HG03066 (cell line): ENCODE measurements at regions not wholly inside any gene's neighbourhood (a gene's known extent, or its start where the extent isn't known, plus 50 kb on each side); places are given as distances from the start of the nearest gene placed in this dataset.
"Not testable (repeated sequence)": the region's sequence is repeated elsewhere in the genome, so short reads cannot be mapped to it uniquely, and the experiment has no call there.

Source experiments
- ATAC-seq: cut with Tn5 transposase; IDR thresholded peaks from one replicate; pipeline ENCODE4 v1.9.1; 2021; ENCODE audit warnings: low read depth; ENCODE audit not compliant: unreplicated experiment

DNA sequence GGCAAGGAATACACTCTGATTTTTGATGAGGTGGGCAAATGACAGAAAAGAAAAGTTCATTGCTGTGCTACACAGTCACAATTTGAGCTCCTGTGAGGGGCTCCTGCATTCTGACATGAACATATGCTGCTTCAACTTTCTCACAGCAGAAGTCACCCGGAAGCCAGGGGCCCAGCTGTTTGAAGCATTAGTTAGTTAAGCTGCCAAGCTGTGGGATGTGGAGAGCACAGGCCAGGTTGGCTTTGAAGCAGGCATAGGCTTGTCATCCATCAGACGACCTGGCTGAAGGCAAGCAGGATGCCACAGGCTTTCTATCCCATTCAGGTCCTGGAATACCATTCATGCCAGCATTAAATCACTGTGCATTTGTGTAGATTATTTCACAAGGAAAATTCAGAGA is 63.1 kb downstream of the MTNR1B start:
- no peak for ATAC-seq

DNA sequence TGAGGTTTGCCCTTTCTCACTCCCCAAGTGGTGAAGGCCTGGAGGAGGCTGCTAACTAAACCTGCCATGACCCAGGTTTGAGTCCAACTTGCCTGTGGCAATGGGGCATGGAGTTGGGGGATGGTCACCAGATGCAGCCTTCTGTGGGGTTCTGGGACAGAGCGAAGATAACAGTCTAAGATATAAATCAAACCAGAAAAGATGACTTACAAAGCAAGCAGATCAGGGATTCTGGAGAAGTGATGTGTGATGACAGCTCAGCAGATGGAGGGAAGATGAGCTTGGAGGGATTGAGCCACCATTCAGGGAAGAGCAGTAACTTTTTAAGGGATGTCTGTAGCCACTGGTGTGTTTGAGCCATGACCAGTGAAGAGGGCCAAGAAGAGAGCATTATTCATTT is 63.6 kb downstream of the MTNR1B start:
- ATAC-seq, result no peak

DNA sequence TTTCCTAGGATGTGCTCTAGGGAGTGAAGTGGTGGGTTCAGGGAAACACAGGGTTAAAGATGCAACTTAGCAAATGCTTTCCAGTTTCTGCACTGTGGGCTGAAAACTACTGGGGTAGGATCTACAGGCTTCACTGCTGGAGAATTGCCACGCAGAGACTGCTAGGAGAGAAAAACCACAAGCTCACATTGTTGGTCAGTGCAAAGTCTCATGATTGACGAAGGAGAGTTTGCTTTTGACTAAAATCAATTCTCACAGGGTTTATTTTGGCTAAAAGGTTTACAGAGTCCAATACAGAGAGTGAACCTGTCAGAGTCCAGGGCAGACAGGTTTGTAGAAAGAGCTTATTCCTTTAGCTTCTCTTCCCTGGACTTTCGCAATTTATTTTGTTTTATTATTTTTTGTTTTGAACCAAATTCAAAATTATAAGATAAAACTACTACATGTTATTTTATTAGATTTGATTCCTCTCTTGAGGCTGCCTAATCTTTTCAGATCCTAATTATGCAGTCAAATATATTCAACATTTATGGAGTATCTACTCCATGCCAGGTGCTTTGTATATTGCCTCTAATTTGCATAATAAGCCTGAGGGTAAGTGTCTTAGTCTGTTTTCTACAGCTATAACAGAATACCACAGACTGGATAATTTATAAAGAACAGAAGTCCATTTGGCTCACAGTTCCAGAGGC is 64.7 kb downstream of the MTNR1B start:
- no peak for ATAC-seq

DNA sequence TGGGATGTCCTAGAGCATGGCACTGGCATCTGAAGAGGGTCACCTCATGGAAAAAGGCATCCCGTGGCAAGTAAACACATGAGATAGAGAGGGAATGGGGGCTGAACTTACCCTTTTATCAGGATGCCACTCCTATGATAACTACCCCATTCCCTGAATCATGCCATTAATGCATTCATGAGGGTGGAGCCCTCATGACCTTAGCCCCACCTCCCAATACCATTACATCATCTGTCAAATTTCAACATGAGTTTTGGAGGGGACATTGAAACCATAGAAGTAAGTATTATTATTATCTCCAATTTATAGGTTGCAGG is 65.2 kb downstream of the MTNR1B start:
- no peak for ATAC-seq

DNA sequence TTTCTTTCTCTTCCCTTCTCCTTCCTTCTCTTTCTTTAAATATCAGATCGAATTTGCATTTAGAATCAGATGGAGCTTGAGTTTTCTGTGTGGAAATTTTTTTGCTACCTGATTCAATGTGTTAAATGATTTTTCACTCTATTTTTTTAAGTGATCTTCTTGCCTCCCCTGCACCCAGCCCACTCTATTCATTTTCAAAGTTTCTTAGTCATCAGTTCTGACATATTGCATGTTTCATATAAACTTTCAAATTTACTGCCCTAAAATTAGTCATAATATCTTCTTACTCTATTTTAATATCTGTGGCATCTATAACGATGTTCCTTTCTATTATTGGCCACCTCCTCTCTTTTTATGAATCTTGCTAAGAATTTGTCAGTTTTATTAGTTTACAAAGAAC is 69.1 kb downstream of the MTNR1B start:
- ATAC-seq, result no peak

DNA sequence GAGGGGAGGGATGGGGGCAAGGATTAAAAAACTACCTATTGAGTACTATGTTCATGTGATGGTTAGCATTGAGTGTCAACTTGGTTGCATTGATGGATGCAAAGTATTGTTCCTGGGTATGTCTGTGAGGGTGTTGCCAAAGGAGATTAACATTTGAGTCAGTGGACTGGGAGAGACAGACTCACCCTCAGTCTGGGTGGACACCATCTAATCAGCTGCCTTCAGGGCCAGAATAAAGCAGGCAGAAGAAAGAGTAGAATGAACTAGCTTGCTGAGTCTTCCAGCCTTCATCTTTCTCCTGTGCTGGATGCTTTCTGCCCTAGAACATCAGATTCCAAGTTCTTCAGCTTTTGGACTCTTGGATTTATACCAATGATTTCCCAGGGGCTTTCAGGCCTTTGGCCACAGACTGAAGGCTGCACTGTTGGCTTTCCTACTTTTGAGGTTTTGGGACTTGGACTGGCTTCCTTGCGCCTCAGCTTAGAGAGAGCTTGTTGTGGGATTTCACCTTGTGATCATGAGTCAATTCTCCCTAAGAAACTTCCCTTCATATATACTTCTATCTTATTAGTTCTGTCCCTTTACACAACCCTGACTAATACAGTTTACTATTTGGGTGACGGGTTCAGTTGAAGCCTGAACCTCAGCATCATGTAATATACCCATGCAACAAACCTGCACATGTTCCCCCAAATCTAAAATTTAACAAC is 70.2 kb downstream of the MTNR1B start:
- ATAC-seq, result no peak

DNA sequence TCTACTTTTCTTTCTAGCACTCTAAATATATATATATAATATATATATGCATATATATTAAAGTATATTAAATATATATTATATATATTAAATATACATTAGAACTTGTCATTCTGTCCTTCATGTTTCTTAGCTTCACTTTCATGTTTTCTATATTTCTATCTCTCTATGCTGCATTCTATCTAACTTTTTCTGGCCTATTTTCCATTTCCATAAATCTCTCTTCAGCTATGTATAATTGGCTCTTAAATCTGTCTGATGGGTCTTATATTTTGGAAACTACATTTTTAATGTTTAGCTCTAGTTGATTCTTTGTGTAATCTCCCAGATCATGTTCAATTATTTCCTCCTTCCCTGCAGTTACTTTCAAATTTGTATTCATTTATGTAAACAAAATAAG is 72.2 kb downstream of the MTNR1B start:
- no peak for ATAC-seq

DNA sequence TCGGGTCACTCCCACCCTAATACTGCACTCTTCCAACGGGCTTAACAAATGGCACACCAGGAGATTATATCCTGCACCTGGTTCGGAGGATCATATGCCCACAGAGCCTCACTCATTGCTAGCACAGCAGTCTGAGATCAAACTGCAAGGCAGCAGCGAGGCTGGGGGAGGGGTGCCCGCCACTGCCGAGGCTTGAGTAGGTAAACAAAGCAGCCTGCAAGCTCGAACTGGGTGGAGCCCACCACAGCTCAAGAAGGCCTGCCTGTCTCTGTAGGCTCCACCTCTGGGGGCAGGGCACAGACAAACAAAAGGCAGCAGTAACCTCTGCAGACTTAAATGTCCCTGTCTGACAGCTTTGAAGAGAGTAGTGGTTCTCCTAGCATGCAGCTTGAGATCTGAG is 73.7 kb downstream of the MTNR1B start:
- not testable (repeated sequence) for ATAC-seq

DNA sequence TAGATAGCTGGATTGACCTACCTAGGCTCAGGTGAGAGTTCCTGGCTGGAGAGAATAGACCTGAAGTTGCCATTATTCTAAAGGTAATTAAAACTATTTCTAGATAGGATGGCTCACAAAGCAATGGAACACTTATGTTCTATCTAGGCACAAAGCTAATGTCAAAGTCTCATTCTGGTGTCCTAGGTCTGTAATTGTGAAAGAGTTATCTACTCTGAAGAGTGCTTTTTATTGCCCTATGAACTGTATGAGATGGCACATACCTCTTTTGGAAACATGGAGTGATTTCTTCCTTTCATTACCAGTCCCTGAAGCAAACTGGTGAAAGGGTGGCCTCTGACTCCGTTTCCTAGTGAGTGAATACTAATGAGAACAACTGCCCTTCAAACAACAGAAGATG is 80.3 kb downstream of the MTNR1B start:
- no peak for ATAC-seq

DNA sequence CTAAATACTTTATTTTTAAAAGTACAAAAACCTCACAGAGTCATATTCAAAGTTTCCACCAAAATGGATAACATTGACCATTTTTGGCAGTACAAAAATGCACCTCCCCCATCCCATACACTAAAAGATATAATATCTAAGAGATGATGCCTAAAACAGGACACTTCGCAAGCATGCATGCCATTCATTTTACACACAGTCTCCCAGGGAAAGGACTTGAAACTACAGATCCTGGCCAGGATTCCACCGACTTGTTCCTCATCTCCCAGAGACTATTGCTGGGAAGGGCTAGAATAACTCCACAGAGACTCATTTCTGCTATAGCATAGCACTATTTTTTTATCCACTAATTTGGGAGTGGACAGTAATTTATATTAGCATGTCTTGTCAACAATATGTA is 81.7 kb downstream of the MTNR1B start:
- ATAC-seq, result no peak

DNA sequence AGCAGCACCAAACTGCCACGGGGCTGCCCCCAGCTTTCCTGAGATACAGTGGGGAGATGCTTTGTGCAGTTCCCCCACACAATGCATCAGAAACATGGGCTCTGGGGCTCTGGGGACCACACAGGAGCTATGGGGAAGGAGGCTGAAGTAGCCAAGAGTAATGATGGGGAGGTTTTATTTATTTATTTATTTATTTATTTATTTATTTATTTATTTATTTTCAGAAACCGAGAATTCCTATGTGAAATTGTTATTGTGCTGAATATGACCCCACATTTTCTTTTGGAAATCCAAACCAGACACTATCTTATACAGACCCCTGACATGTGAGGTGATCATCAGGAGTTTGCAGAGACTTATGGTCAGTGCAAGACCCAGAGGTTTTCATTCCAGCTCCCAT is 84.4 kb downstream of the MTNR1B start:
- ATAC-seq, result no peak

DNA sequence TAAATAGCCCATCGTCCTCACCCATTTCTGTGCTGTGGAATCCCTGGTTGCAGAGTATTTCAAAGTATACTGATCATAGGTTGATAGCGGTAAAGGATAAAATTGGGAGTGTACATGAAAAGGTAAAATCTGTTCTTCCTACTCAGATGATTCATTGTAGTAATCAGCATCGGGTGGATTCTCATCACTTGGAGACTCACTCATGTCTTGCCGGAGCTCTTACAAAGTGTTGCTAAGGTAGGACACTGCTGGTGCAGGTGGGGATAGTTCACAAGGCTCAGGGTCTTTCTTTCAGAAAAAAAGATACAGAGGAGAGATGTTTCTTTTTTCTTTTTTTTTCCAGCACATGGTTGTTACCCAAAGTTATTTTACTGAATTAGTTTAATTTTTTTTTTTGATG is 84.8 kb downstream of the MTNR1B start:
- no peak for ATAC-seq

DNA sequence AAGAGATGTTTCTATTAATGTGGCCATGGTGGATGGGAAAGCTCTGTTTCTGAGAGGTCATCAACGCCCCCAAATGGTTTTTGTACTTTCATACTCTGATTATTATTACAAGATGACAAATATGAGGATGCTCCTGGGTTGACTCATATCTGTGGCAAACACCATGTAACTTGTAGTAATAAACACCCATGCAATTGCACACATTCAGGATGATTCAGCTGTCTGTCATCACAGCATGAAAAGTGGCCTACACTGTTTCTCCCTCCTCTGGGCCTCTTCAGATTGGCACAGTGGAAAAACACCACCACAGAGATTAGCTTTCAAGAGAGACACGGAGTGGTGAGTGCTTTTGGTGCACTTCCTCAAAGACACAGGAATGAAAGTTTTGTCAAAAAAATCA is 85.4 kb downstream of the MTNR1B start:
- ATAC-seq, result no peak

DNA sequence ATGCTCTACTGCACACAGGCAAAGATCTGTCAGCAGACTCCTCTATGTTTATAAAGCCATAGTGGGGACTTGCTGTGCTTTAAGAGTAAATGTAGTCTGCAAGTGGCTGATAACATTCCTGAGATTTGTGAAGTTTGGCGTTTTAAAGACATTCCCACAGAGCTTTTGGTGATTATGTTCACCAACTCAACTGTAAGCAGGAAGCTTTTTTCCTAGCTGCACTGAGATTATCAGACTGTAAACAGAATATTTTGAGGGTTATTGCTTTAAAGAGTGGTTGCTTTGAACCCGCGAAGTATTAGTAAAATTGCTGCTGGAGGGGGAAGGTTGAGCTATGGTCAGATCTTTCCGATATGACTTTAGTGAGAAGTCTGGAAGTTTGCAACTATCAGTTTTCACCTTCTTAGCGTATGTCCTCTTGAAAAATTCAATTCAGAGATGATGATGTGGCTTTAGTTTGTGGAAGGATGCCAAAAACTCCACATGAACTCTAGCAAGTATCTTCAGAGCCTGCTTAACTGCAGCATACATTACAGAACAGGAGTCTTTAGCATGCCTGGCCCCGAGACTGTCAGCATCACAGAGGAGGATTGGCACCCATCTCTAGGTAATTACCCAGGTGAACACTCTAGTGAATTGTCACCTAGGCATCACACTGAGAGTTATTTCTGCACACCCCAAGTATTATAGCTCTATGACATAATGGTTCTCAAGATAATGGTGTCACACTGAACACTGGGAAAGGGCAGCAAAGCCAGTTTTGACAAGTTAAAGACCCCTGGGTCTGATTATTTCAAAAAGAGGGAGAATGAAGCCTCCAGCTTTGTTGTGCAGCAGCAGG is 89.9 kb downstream of the MTNR1B start:
- ATAC-seq, result no peak

DNA sequence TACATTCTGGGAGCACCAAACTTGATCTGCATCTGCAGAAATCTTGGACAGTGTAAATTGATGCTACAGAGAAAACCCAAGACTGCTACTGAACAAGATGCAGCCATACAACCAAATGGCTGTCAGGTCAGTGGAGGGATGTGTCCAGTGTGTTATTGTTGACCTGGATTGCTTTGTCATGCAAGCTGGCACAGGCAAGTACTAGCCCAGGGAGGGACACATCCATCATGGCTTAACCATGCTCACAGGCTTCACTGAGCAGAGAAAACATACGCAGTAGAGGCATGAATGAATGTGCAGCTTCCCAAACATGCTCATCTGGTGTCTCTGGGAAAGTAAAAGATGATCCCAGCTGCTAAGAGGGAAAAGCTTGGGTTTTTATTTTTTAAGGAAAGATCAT is 93.6 kb downstream of the MTNR1B start:
- ATAC-seq, result no peak

DNA sequence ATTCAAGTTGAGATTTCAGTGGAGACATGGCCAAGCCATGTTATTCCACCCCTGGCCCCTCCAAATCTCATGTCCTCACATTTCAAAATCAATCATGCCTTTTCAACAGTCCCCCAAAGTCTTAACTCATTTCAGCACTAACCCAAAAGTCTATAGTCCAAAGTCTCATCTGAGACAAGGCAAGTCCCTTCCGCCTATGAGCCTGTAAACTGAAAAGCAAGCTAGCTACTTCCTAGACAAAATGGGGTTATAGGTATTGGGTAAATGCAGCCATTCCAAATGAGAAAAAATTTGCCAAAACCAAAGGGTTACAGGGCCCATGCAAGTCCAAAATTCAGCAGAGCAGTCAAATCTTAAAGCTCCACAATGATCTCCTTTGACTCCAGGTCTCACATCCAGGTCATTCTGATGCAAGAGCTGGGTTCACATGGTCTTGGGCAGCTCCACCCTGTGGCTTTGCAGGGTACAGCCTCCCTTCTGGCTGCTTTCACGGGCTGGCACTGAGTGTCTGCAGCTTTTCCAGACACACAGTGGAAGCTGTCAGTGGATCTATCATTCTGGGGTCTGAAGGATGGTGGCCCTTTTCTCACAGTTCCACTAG is 95.7 kb downstream of the MTNR1B start:
- ATAC-seq, result not testable (repeated sequence)

DNA sequence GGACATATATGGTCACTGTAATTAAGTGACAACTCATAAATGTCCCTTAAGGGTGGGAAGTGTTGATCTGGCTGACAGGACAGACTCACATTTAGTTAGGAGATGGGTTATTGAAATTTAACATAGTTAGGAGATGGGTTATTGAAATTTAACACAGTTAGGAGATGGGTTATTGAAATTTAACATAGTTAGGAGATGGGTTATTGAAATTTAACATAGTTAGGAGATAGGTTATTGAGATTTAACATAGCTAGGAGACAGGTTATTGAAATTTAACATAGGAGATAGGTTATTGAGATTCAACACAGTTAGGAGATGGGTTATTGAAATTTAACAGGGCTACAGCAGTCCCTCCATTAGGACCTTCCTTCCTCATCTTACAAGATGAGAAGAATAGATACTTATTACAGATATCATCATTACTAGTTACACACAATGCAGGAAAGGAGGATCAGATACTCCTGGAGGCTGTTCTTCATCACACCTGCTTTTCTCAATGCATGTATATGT is 98.5 kb downstream of the MTNR1B start:
- ATAC-seq, result no peak

DNA sequence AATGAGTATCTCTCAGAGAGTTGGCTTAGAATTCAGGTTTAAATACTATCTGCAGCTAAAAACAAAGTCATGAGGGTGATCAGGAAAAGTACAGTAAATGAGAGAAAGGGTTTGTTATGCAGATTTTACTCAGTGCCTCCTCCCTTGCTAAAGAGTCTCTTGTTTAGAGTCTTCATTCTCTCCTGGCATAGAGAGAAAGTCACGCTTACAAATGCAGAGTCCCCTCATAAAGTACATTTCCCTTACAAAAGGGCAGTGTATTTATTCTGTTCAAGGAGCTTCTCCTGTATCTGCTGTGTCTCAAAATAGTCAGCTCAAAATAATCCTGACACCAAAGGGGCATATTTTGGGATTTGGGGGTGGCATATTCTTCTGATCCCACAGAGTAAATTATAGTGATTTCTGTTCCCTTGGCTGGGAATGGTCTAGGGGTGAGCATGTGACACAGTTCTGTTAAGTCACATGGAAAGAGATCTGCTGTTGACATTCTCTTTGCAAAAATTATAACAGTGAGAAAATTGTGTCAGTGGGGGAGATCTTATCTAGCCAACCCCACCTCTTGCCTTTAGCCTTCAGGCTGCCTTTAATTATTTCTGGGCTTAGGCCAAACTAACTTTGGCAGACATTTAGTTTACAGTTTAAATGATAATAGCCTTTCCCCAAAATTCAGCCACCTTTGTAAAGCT is 102.9 kb downstream of the MTNR1B start:
- ATAC-seq, result no peak

DNA sequence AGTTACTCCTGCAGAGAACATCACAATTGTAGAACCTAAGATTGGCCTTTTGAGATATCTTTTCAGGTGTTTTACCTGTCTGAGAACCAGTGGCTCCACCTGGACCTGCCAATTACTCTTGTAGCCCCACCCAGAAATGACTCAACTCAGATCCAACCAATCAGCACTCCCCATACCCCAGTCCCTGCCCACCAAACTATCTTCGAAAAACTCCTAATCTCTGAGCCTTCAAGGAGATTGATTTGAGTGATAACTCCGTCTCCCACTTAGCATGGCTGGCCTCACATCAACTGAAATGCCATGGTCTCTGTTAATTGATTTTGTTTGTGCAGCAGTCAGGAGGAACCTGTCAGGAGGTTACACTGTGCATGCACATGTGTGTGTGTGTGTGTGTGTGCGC is 103.6 kb downstream of the MTNR1B start:
- ATAC-seq, result no peak

DNA sequence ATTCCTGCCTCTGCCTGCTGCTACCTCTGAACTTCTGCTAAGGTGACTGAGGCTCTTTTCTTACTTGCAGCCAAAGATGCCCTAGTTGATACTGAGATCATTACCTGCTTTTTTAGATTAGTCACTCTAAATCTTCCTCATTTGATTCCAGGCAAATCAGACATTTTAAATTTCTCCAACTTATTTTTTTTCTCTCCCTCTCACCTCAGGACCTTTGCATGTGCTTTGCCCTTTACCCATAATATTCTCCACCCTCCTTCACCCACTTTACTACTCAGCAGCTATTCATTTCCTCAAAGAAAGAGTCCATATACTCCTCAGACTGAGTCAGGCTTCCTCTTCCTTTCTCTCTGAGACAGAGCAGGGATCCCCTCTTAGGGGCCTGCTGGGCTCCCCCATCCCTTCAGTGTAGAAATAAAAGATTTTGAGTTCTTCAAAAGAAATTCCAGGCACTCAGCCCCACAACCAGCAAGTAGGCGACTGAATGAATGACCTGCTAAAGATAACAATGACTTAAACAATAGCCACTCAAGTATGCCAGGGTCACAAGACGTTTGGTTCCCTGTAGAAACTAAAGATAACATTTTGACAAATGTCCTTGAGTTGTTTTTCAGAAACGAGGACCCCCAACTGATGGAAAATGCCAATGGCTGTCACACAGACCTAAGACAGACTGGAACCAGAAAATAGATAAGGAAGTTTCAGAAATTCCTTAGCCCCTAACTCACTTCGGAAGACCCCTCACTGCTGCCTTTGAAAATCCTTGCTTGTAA is 104.2 kb downstream of the MTNR1B start:
- no peak for ATAC-seq
